HEK293T (cell line): ENCODE measurements at regions not wholly inside any gene's neighbourhood (a gene's known extent, or its start where the extent isn't known, plus 50 kb on each side); places are given as distances from the start of the nearest gene placed in this dataset.

ENCODE experiments used
- ARNT ChIP-seq: fragments of 450-650 bp; IDR thresholded peaks from 2 replicates; pipeline ENCODE4 v1.6.1; 2017; ENCODE audit warnings: mild to moderate bottlenecking
- BHLHE40 ChIP-seq: fragments of 450-650 bp; IDR thresholded peaks from 2 replicates; pipeline ENCODE4 v1.6.1; 2016; ENCODE audit warnings: mild to moderate bottlenecking, moderate library complexity, borderline replicate concordance
- CTBP1 ChIP-seq: fragments of 450-650 bp; IDR thresholded peaks from 2 replicates; pipeline ENCODE4 v1.6.1; 2016; ENCODE audit warnings: borderline replicate concordance
- ELF4 ChIP-seq: fragments of 450-650 bp; IDR thresholded peaks from 2 replicates; pipeline ENCODE4 v1.6.1; 2017; ENCODE audit warnings: antibody characterized with exemption
- FOXA1 ChIP-seq: fragments of 450-650 bp; IDR thresholded peaks from 2 replicates; pipeline ENCODE4 v1.6.1; 2016; ENCODE audit warnings: mild to moderate bottlenecking
- L3MBTL2 ChIP-seq: fragments of 450-650 bp; conservative IDR thresholded peaks from 2 replicates; pipeline ENCODE4 v1.6.1; 2016; ENCODE audit warnings: mild to moderate bottlenecking
- LEF1 ChIP-seq: fragments of 450-650 bp; IDR thresholded peaks from 2 replicates; pipeline ENCODE4 v1.6.1; 2017; ENCODE audit warnings: mild to moderate bottlenecking, borderline replicate concordance
- NFRKB ChIP-seq: fragments of 450-650 bp; IDR thresholded peaks from 2 replicates; pipeline ENCODE4 v1.6.1; 2016; ENCODE audit warnings: mild to moderate bottlenecking, moderate library complexity
- SUZ12 ChIP-seq: fragments of 450-650 bp; IDR thresholded peaks from 2 replicates; pipeline ENCODE4 v1.6.1; 2016; ENCODE audit warnings: mild to moderate bottlenecking
- TARDBP ChIP-seq: fragments of 450-650 bp; IDR thresholded peaks from 2 replicates; pipeline ENCODE4 v1.6.1; 2016

- TF ChIP-seq LEF1 = no peak
- no peak for TF ChIP-seq CTBP1
- no peak for TF ChIP-seq L3MBTL2
- no peak for TF ChIP-seq BHLHE40
- TF ChIP-seq SUZ12 = no peak
- no peak for TF ChIP-seq TARDBP
- no peak for TF ChIP-seq NFRKB
- TF ChIP-seq ELF4 = no peak
- no peak for TF ChIP-seq FOXA1
- no peak for TF ChIP-seq ARNT
Measured at GRCh38 chr10:53597835-53598251, 825.3 kb upstream of the MBL2 start.
